Right lobe of liver (tissue), 4 donors: ENCODE measurements at regions not wholly inside any gene's neighbourhood (a gene's known extent, or its start where the extent isn't known, plus 50 kb on each side); places are given as distances from the start of the nearest gene placed in this dataset.

Source experiments
- CTCF ChIP-seq, 4 donors: fragments of 200-600 bp in 3 of 4; fragments of 450-650 bp in 1 of 4; IDR thresholded peaks; one replicate each; pipeline versions ENCODE4 v1.5.1 to v1.8.0; 2016 to 2022; ENCODE audit warnings: antibody characterized with exemption in 4 of 4, mild to moderate bottlenecking in 2 of 4
- POLR2A ChIP-seq: fragments of 450-650 bp; IDR thresholded peaks from one replicate; pipeline ENCODE4 v1.6.1; 2017; ENCODE audit warnings: antibody characterized with exemption, mild to moderate bottlenecking
- donor health status: DM: no; HTN: no; CAD: no.
- donor health status: DM: no; HTN: no; CAD: no.
- donor health status: DM: no; HTN: yes; CAD: no.

GRCh38 chr5:25190521-25191000 is 545.8 kb upstream of the CDH10 start:
- TF ChIP-seq CTCF (IDR thresholded peaks at IDR 0.05) (no peak), POLR2A (no peak)
